Esophagus squamous epithelium (tissue), 4 donors: ENCODE measurements at regions not wholly inside any gene's neighbourhood (a gene's known extent, or its start where the extent isn't known, plus 50 kb on each side); places are given as distances from the start of the nearest gene placed in this dataset.

Source experiments
- CTCF ChIP-seq, 6 experiments: fragments of 450-650 bp in 4 of 6; fragments of 200-600 bp in 2 of 6; sonication (generic) in 2 of 6; IDR thresholded peaks; one replicate each; pipeline ENCODE4 v1.5.1; 2016 to 2019; ENCODE audit warnings: antibody characterized with exemption in 6 of 6, mild to moderate bottlenecking in 4 of 6, moderate library complexity in 4 of 6
- POLR2A ChIP-seq, 4 donors: fragments of 450-650 bp; IDR thresholded peaks; one replicate each; pipeline ENCODE4 v1.6.1; 2017; ENCODE audit warnings: antibody characterized with exemption in 4 of 4, mild to moderate bottlenecking in 4 of 4, moderate library complexity in 3 of 4

- no peak for TF ChIP-seq CTCF (IDR thresholded peaks at IDR 0.05)
- no peak for TF ChIP-seq POLR2A (IDR thresholded peaks at IDR 0.05)
Measured at GRCh38 chr1:230540421-230541155, 101.7 kb upstream of the COG2 start.
